Mesothelial cell of epicardium (in vitro differentiated cells): ENCODE measurements at regions not wholly inside any gene's neighbourhood (a gene's known extent, or its start where the extent isn't known, plus 50 kb on each side); places are given as distances from the start of the nearest gene placed in this dataset.

Experiments used
- DNase-seq, 2 experiments: peaks; one replicate each; pipeline ENCODE4 v3.0.0; 2021; ENCODE audit warnings: low spot score in 2 of 2; ENCODE audit not compliant: unreplicated experiment in 2 of 2
- H3K27ac Mint-ChIP-seq: 2 replicates; pipeline ENCODE4 v1.8.0; 2021; ENCODE audit warnings: mixed read lengths
- H3K27me3 Mint-ChIP-seq: 2 replicates; pipeline ENCODE4 v1.8.0; 2021; ENCODE audit warnings: low read depth, mixed read lengths
- H3K36me3 Mint-ChIP-seq: 2 replicates; pipeline ENCODE4 v1.8.0; 2021; ENCODE audit warnings: mixed read lengths
- H3K4me1 Mint-ChIP-seq: 2 replicates; pipeline ENCODE4 v1.8.0; 2021; ENCODE audit warnings: mixed read lengths
- H3K4me3 Mint-ChIP-seq: 2 replicates; pipeline ENCODE4 v1.8.0; 2021; ENCODE audit warnings: mild to moderate bottlenecking, moderate library complexity, mixed read lengths
- H3K9me3 Mint-ChIP-seq: 2 replicates; pipeline ENCODE4 v1.8.0; 2021; ENCODE audit warnings: mixed read lengths
- TF ChIP-seq, protein P1 (sequence below): fragments of 200-600 bp; sonication (generic); IDR thresholded peaks from one replicate; pipeline ENCODE4 v1.5.0; 2021; ENCODE audit warnings: antibody characterized with exemption; ENCODE audit not compliant: unreplicated experiment

DNA sequence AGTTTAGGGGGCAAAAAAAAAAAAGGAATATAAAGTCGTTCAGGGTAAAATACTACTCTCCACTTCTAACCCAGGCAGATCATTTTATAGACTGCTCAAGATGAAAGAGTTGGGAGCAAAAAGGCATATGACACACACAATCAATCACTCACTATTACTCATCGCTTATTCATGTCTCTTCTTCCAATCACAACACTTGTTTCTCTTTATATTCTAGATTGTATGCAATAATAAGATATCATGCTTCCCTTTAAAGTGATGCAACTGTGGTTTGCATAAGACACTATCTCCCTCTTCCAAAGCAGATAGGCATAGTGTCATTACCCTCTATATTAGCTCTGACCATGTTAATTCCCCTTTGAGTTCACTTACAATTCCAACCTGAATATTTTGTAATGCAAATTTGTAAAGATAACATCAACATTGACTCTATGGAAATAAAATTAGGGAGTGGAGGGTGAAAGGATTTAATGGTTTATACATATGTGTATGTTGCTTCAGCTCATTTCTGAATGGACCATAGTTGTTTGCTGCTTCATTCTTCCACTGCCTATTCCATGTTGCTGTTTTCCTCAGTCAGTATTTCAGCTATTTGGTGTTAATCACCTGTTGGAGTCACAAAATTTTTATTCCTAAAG lies 154.9 kb upstream of the EPHA5 start:
- Mint-ChIP-seq H3K27me3 (peaks cover 4% of the 10 kb centered on the region), H3K27ac (no peak overlapping the region), H3K4me1 (no peaks in the 10 kb centered on the region), H3K4me3 (no peak overlapping the region), H3K9me3 (peaks cover 11% of the 10 kb centered on the region), H3K36me3 (no peaks in the 10 kb centered on the region)
- TF ChIP-seq, protein P1, sequence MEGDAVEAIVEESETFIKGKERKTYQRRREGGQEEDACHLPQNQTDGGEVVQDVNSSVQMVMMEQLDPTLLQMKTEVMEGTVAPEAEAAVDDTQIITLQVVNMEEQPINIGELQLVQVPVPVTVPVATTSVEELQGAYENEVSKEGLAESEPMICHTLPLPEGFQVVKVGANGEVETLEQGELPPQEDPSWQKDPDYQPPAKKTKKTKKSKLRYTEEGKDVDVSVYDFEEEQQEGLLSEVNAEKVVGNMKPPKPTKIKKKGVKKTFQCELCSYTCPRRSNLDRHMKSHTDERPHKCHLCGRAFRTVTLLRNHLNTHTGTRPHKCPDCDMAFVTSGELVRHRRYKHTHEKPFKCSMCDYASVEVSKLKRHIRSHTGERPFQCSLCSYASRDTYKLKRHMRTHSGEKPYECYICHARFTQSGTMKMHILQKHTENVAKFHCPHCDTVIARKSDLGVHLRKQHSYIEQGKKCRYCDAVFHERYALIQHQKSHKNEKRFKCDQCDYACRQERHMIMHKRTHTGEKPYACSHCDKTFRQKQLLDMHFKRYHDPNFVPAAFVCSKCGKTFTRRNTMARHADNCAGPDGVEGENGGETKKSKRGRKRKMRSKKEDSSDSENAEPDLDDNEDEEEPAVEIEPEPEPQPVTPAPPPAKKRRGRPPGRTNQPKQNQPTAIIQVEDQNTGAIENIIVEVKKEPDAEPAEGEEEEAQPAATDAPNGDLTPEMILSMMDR, result no peak
- DNase-seq, result no peak

DNA sequence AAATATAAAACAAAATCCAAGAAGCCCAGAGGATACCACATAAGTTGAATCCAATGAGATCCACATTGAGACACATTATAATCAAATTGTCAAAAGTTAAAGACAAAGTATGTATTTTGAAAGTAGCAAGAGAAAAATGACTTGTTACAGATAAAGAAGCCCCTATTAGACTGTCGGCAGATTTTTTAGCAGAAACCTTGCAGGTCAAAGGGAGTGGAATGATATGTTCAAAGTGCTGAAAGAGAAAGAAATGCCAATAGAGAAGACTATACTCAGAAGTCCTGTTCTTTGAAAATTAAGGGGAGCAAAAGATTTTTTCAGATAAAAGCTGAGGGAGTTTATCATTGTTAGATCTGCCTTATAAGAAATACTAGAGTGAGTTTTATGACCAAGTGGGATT lies 148.9 kb upstream of the EPHA5 start:
- Mint-ChIP-seq H3K36me3 (no peaks in the 10 kb centered on the region), H3K4me3 (no peak overlapping the region), H3K9me3 (peaks cover 35% of the 10 kb centered on the region), H3K27me3 (no peaks in the 10 kb centered on the region), H3K27ac (no peak overlapping the region), H3K4me1 (no peaks in the 10 kb centered on the region)
- no peak for DNase-seq
- TF ChIP-seq, protein P1, result no peak

DNA sequence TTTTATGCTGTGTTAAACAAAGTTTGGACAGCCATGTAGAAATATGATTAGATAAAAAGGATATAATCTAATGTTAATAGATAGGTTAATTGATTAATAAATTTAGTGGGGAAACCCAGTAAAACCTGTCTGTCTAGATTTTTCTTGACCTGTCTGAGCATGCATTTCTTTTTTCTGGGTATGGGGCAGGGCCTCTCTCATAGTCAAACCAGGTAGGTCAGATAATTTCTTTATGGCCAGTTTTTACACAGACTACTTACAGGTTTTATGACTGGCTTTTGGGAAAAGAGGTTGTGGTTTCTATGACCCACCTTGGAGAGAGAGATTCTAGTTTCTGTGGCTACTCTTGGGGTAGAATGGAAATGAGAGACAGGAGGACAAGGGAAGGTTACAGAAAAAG lies 135.6 kb upstream of the EPHA5 start:
- Mint-ChIP-seq H3K27ac (peak overlapping the region; percentile 51), H3K27me3 (no peaks in the 10 kb centered on the region), H3K36me3 (no peaks in the 10 kb centered on the region), H3K4me1 (peaks cover 13% of the 10 kb centered on the region), H3K4me3 (no peak overlapping the region), H3K9me3 (peaks cover 22% of the 10 kb centered on the region)
- DNase-seq, result no peak
- TF ChIP-seq, protein P1, result no peak

DNA sequence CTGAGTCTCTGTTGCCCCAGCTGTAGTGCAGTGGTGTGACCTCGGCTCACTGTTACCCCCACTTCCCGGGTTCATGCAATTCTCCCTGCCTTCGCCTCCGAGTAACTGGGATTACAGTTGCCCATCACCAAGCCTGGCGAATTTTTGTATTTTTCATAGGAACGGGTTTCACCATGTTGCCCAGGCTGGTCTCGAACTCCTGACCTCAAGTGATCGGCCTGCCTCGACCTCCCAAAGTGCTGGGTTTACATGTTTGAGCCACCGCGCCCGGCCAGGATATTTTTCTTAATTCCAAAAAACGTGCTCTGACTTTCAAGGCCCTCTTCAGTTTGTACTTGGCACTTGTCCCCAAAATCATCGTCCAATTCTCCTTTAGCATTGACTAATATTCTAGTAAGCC lies 129.2 kb upstream of the EPHA5 start:
- H3K9me3 Mint-ChIP-seq, result no peaks in the 10 kb centered on the region
- DNase-seq, result no peak
- H3K27me3 Mint-ChIP-seq, result no peaks in the 10 kb centered on the region
- H3K36me3 Mint-ChIP-seq, result no peaks in the 10 kb centered on the region
- no peak overlapping the region for H3K4me3 Mint-ChIP-seq
- no peak overlapping the region for H3K27ac Mint-ChIP-seq
- TF ChIP-seq, protein P1, result no peak
- no peaks in the 10 kb centered on the region for H3K4me1 Mint-ChIP-seq

DNA sequence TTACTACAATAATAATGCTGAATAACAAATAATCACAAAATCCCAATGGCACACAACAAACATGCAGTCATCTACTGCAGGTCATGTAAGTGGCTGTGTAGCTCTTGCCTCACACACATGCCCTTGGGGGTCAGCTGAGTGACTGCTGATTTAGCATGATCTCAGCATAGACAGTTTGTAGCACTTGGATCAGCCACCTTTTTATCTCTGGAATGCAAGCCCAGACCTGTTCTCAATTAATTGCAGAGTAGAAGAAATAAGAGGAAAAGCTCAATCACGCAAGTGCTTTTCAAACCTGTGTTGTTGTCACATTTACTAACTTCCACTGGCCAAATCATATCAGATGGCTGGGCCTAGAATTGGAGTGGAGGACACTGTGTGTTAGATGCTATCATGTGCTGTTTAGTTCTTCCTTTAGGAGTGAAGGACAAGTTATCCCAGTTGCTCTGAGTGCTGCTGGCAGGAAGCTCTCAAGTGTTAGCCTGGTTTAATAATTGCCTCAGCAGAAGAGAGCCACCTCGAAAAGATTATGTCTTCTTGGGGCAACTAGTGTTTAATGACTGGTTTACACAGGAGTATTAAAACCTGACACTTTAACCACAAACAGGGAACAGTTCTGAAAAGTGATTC lies 128.3 kb upstream of the EPHA5 start:
- peaks cover 4% of the 10 kb centered on the region for H3K9me3 Mint-ChIP-seq
- no peak overlapping the region for H3K27ac Mint-ChIP-seq
- no peaks in the 10 kb centered on the region for H3K4me1 Mint-ChIP-seq
- no peak for DNase-seq
- peaks cover 2% of the 10 kb centered on the region for H3K27me3 Mint-ChIP-seq
- TF ChIP-seq, protein P1, result no peak
- H3K4me3 Mint-ChIP-seq, result no peak overlapping the region
- no peaks in the 10 kb centered on the region for H3K36me3 Mint-ChIP-seq
